Amniotic epithelial cell (primary cell): ENCODE measurements at regions not wholly inside any gene's neighbourhood (a gene's known extent, or its start where the extent isn't known, plus 50 kb on each side); places are given as distances from the start of the nearest gene placed in this dataset.
"Not testable (repeated sequence)": the region's sequence is repeated elsewhere in the genome, so short reads cannot be mapped to it uniquely, and the experiment has no call there.

Experiments
- DNase-seq: peaks from one replicate; pipeline ENCODE4 v3.0.0-alpha.2; 2010; ENCODE audit warnings: low read depth

GRCh38 chr2:39996653-39997080, 217.6 kb upstream of the THUMPD2 start:
- DNase-seq = peak; percentile 95

DNA sequence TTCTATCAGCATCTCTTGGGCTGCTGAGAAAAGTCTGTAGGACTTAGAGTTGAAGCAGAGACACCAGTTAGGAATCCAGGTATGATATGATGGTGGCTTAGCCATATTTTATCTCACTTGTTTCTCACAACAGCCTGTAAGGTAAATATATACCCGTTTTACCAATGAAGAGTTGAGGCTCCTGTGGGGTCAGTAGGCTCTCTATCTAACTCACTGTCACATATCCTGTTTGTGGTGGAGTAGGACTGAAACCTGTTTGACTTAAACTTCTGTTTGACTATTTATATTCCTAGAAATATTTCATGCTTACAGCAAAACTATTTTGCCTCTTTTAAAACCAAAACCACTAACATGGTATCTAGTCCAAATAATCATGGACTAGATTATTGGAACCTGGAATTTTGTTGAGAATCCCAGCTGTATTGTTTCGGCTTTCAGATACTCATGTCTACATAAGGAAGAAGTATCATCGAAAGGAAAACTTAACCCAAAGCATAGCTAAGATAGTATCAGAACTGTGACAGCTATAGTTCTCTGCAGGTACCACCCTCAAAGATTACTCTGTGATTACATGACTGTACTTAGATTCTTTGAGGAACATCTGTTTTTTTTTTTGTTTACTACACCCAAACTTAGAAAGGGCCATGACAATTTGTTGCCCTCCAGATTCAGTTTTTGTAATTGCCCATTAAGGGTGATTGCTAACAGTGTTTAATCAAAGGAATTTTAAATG, 216.1 kb upstream of the THUMPD2 start:
- no peak for DNase-seq

DNA sequence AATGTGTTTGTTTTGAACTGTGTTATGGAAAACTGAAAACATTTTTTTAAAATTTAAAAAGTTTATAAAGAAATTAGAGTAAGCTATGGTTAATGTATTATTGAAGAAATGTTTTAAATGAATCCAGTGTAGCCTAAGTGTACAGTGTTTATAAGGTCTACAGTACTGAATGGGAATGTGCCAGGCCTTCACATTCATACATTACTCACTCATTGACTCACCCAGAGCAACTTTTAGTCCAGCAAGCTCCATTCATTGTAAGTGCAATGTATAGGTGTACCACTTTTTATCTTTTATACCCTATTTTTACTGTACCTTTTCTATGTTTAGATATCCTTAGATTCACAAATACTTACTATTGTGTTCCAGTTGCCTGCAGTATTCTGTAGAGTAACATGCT, 215.1 kb upstream of the THUMPD2 start:
- peak; percentile 72 for DNase-seq

GRCh38 chr2:39991298-39991697, 212.2 kb upstream of the THUMPD2 start:
- DNase-seq = peak; percentile 79

DNA sequence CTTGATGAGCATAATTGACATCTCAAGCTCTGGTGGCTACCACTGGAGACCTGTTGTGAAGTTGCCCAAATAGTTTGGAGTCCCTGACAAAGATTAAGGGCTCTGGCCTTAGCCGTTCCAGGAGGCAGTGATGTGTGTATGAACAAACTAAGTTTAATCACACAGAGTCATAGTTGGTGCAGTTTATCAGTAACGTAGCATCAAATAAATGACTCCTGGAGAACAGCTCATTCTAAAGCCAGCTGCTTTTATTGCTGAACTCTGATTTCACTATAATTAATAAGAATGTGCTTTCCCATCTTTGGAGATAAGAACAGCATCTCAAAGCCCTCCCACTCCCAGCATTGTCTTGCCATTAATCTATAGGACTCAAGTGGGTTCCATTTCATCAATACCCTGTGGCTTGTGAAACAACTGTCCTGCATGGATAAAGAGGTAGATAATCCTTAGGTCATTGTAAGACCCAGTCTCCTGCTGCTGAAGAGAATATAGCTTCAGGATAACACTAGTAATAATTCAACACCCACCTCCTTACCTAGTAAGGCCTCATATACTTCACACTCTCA, 211.4 kb upstream of the THUMPD2 start:
- peak; percentile 69 for DNase-seq

DNA sequence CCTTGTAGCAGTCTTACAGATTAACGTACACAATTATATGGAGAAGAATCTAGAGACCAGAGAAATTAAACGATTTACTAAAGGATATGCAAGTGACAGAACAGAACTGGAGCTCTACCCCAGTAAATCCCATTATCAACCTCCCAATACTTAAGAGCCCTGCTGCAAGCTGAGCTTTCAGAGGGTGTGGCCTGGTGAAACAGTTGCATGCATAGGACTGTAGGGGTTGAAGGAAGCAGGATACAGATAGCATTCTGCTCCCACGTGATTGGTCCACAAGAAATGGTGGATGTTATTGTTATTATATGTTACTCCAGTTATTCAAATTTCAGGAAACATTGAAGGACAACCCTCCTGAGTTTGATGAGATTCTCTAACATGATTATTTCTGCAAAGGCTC, 210.8 kb upstream of the THUMPD2 start:
- peak; percentile 11 for DNase-seq

- DNase-seq = no peak
Observed at GRCh38 chr2:39981883-39982311, 202.8 kb upstream of the THUMPD2 start.

- no peak for DNase-seq
Observed at GRCh38 chr2:39975476-39976020, 196.5 kb upstream of the THUMPD2 start.

- DNase-seq = no peak
Observed at GRCh38 chr2:39968037-39968436, 189.0 kb upstream of the THUMPD2 start.

GRCh38 chr2:39960681-39961080, 181.6 kb upstream of the THUMPD2 start:
- DNase-seq = not testable (repeated sequence)

DNA sequence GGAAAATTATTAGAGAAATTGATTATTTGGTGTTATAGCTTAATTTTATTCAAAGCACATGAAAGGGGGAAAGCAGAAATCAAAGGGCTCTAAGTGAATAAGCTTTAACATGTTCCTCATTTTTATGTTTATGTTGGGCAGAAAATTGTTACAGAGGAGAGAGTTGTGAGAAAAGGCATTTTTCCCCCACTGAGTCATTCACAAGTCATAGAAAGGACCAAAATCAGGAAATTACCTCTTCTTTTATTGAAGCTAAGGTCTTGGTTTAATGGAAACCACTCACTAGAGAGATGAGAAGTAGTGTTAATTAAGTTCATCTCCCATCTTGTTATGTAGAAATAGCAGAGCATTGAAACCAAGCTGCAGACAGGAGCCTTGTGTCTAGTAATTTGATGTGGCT, 175.3 kb upstream of the THUMPD2 start:
- no peak for DNase-seq

GRCh38 chr2:39949131-39949530, 170.1 kb upstream of the THUMPD2 start:
- DNase-seq = no peak

DNA sequence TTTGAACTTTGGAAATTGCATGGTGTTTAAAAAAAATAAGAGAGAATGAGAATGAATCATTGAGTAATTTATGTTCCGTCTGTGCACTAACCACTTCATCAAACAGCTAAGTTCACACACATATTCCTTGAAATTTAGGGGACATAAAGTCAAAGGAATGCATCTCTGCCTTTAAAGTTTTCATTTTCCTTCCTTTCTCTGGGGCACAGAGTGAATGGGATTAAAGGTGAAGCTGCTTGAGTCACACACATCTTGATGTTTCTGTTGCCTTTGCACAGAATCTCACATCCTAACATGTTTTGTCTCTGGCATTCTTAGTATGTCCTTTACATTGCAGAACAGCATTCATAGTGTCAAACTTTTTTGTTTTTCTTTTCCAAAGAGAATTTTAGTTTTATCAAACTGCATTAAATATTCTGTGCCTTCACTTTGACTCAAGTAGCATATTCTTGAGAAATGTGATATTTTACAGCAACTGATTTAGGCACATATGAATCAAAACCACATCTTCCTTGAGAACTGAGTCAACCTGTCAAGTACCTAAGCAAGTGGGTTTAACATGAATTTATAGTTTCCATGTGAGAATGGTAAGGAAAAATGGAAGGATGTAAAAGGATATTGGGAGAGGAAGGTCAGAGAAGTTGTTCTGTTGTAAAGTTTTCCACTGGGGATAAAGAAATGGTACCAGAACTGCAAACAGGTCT, 169.1 kb upstream of the THUMPD2 start:
- peak; percentile 28 for DNase-seq

DNA sequence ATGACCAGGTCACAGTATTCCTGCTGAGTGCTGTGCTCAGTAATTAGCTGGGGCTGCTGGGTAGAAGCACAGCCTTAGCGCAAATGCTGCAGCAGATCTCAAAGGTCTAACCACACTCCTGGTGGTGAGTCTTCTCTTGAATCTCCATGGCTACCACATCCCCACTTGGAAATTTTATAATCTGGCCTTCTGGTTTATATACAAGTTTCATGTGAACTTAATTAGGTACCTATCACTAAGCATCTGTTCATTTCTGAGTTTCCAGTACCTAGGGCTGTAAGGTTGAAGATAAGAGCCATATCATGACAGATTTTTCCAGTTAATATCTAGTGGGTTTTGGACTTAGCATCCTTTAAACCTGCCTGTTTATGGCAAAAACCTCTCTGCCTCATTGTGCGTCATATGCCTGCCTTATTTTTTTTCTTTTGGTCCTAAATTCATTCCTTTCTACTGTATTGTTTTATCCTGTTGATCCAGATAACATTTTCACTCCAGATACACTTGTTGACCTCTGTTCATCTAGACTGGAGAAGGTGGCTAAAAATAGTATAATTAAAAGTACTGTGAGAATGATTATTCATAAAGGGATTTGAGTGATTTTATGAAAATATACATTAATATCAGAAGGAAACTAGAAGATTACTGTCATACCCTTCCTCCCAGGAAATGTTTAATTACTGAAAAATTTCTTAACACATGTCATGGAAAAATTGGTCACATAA, 168.4 kb upstream of the THUMPD2 start:
- DNase-seq = no peak

DNA sequence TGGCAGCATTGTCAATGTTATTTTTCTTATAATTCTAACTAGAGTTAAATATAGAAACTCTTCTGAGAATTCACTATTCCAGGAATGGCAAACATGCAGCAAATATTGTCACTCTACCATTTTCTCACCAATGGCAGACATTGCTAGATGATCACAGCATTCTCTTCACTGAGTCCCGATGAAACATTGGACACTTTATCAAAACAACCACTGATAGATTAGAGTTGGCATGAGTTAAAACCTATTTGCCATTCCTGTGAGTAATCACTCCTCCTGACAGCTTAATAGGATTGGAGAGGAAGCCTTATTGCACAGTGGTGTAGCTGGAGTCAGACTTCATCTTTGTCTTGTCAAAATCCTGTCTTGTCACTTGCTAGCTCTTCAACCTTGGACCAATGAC, 163.9 kb upstream of the THUMPD2 start:
- peak; percentile 7 for DNase-seq

GRCh38 chr2:39938035-39938835, 159.2 kb upstream of the THUMPD2 start:
- peak; percentile 81 for DNase-seq

DNA sequence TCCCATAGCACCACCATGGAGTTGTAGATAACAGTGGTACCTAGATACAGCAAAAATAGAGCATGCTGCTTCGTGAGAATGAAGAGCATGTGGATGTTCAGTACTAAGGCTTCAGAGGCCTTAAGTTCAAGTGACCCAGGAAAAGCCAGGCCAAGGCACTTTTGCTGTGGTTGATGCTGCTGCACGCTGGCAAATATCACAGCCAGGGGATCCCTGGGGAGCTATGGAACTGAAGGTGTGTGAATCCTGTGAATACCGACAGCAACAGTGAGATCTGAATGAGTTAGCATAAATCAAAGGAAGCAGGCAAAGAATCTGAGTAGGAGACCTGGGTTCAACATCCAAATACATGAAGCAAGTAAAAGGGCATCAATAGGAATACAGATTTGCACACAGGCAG, 158.6 kb upstream of the THUMPD2 start:
- no peak for DNase-seq

- no peak for DNase-seq
Observed at GRCh38 chr2:39934851-39935250, 155.8 kb upstream of the THUMPD2 start.

- no peak for DNase-seq
Observed at GRCh38 chr2:39933196-39933595, 154.1 kb upstream of the THUMPD2 start.

DNA sequence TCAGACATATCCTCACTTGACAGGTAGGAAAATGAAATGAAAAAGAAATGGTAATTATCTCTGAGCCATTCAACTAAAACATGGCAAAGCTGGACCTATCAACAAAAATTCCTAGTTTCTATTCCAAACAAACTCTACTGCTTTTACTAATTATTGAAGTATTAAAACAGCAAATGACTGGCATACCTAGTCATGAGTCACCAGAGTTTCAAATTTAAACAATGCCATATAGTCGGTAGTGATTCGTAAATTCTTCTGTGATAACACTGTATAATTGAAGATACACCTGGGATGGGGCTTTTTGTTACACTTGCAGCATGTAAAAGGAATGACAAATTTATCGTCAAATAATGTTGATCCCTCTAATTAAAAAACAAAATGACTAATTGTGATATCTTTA, 153.1 kb upstream of the THUMPD2 start:
- no peak for DNase-seq

DNA sequence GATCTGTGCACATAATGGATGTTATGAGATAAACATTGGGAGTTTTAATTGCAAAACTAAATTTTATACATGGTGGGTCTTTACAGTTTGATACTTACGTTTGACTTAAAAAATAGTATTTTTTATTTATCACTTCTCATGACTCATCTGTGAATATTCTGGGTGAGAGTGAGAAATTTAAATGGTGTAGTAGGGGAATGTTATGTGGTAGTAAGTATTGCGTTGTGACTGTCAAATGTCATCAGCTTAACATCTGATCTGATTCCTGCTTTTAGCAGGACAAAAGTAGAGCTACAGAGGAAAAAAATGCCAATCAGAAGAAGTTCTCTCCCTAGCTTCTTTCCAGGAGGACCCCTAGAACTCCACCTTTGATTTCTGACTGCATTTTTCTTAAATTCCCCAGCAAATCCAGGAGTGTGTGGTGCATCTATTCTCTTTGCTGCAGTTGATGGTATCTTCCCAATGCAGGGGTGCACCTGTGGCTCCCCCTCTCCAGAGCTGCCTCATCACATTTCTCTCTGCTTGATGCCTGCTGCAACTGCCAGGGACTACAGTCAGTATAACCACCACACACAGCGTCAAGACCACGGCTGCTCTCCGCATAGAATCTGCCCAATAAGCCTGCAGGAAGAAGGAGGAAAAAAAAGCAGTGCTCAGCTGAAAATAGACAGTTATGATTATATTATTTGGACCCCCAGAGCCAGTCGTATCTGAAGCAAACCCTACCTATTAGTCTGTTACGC, 151.3 kb upstream of the THUMPD2 start:
- no peak for DNase-seq
